Gastrocnemius medialis (tissue), 4 donors: ENCODE measurements at regions not wholly inside any gene's neighbourhood (a gene's known extent, or its start where the extent isn't known, plus 50 kb on each side); places are given as distances from the start of the nearest gene placed in this dataset.

ENCODE experiments used
- ATAC-seq, 2 donors: fragments of 150-250 bp; one replicate each; pipeline ENCODE4 v1.9.1; 2016
- DNase-seq, 2 donors: peaks; one replicate each; pipeline ENCODE4 v3.0.0-alpha.2; 2019
- H3K27ac ChIP-seq, 4 donors: fragments of 200-600 bp; sonication (generic); 1 replicate in 1 of 4; 2 replicates in 3 of 4; pipeline ENCODE4 v1.5.1; 2016 to 2018; ENCODE audit warnings: mild to moderate bottlenecking in 2 of 4, moderate library complexity in 1 of 4
- H3K27me3 ChIP-seq, 3 donors: fragments of 200-600 bp; sonication (generic) in 2 of 3; 1 replicate in 1 of 3; 2 replicates in 2 of 3; pipeline versions ENCODE4 v1.5.1 to v1.6.0; 2016 to 2019; ENCODE audit warnings: mild to moderate bottlenecking in 1 of 3, moderate library complexity in 1 of 3
- H3K36me3 ChIP-seq, 2 donors: fragments of 200-600 bp; sonication (generic) in 1 of 2; one replicate each; pipeline ENCODE4 v1.5.1; 2017 to 2018
- H3K4me1 ChIP-seq, 2 donors: fragments of 200-600 bp; sonication (generic) in 1 of 2; one replicate each; pipeline ENCODE4 v1.5.1; 2016 to 2017; ENCODE audit warnings: mild to moderate bottlenecking in 2 of 2
- H3K4me3 ChIP-seq, 4 donors: fragments of 200-600 bp; sonication (generic) in 3 of 4; 1 replicate in 1 of 4; 2 replicates in 3 of 4; pipeline ENCODE4 v1.5.1; 2016 to 2019; ENCODE audit warnings: mild to moderate bottlenecking in 2 of 4
- H3K9me3 ChIP-seq, 3 donors: fragments of 200-600 bp; sonication (generic) in 2 of 3; 1 replicate in 1 of 3; 2 replicates in 2 of 3; pipeline ENCODE4 v1.5.1; 2016 to 2019
- POLR2A ChIP-seq, 2 donors: fragments of 450-650 bp; IDR thresholded peaks; one replicate each; pipeline ENCODE4 v1.6.1; 2017; ENCODE audit warnings: antibody characterized with exemption in 2 of 2, mild to moderate bottlenecking in 2 of 2, moderate library complexity in 2 of 2
- in situ Hi-C, 4 donors: fragments of 200-750 bp; cut with MboI; loops; one replicate each; pipeline versions ENCODE4 v1.15.0 to v1.8.0; 2017; ENCODE audit warnings: low sequenced_read_pairs in 4 of 4
- intact Hi-C: fragments of 100-400 bp; cut with DNase I; formaldehyde crosslinking; loops from one replicate; pipeline ENCODE4 v1.15.1; 2023; ENCODE audit warnings: low total_unique reads
- TF ChIP-seq, protein P1 (sequence below), 5 experiments: fragments of 450-650 bp in 3 of 5; fragments of 200-600 bp in 2 of 5; sonication (generic) in 2 of 5; IDR thresholded peaks in 4 of 5; conservative IDR thresholded peaks in 1 of 5; 1 replicate in 4 of 5; 2 replicates in 1 of 5; pipeline ENCODE4 v1.5.1; 2016 to 2019; ENCODE audit warnings: antibody characterized with exemption in 5 of 5, mild to moderate bottlenecking in 3 of 5, moderate library complexity in 3 of 5

DNA sequence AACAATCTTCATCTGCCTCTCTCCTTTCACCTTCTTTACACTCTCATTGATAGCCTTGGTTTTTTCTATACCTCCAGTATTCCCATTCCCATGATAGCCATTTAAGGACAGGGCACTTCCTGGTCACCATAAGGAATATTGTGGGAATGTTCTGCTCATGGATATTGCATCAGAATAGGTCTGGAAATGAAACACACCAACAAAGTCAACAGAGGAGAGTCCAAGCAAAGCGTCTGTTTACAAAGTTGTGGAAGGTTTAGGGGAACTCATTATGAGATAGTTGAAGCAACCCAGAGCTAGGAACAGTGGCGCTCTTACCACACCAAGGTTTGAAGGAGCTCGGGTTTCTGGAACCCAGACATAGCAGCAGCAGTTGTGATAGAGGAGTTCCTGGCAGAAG is 150.3 kb upstream of the TNP1 start:
- no peaks in the 10 kb centered on the region for H3K36me3 ChIP-seq
- intact Hi-C loops (no loop called here), in situ Hi-C loops (no loop called here)
- H3K27ac ChIP-seq = no peak overlapping the region
- ATAC-seq (no peak), DNase-seq (no peak)
- no peaks in the 10 kb centered on the region for H3K27me3 ChIP-seq
- no peak for TF ChIP-seq POLR2A (IDR thresholded peaks at IDR 0.05)
- TF ChIP-seq, protein P1, sequence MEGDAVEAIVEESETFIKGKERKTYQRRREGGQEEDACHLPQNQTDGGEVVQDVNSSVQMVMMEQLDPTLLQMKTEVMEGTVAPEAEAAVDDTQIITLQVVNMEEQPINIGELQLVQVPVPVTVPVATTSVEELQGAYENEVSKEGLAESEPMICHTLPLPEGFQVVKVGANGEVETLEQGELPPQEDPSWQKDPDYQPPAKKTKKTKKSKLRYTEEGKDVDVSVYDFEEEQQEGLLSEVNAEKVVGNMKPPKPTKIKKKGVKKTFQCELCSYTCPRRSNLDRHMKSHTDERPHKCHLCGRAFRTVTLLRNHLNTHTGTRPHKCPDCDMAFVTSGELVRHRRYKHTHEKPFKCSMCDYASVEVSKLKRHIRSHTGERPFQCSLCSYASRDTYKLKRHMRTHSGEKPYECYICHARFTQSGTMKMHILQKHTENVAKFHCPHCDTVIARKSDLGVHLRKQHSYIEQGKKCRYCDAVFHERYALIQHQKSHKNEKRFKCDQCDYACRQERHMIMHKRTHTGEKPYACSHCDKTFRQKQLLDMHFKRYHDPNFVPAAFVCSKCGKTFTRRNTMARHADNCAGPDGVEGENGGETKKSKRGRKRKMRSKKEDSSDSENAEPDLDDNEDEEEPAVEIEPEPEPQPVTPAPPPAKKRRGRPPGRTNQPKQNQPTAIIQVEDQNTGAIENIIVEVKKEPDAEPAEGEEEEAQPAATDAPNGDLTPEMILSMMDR (IDR thresholded peaks at IDR 0.05 in 4 of 5, conservative IDR thresholded peaks at IDR 0.05 in 1 of 5) = no peak
- no peak overlapping the region for H3K4me3 ChIP-seq
- peaks cover 2 to 3% of the 10 kb centered on the region in 2 donors for H3K4me1 ChIP-seq
- no peaks in the 10 kb centered on the region for H3K9me3 ChIP-seq

DNA sequence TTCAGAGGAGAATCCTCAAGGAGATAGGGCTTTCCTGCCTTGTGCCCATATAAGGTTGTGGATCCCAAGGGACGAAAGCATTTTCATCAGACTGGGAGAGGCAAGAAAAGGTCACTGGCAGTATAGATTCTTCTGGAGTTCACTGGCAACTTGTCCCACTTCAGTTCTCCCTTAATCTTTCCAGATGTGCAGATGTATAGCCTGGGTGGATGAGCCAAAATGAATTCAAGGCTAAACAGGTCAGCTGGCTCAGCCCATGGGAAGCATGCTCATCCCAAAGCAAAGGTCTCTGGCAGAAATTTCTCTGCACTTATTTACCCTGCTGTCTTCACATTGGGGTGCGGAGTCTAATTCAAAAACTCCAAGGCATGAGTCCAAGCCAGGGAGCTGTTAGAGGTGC is 148.9 kb upstream of the TNP1 start:
- no peak for DNase-seq

DNA sequence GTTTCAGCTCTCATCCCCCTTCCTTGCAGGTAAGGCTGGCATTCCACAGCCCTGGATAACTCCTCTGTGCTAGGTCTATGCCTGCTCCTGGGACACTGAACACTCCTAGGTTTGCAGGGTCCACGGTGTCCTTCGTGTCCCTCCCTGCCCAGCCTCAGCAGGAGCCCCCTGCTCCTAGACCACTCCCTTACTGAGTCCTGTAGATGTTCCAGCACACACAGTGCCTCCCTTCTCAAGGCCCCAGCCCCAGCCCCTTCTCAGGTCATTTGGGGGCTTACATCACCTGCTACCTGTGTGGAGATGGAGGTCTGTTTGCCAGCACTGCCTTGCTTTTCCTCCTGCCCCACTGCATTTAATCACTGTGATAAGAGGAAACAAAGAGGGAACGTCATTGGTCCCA is 146.4 kb upstream of the TNP1 start:
- Histone ChIP-seq H3K4me3 (no peak overlapping the region), H3K36me3 (no peaks in the 10 kb centered on the region), H3K9me3 (no peaks in the 10 kb centered on the region), H3K27me3 (no peaks in the 10 kb centered on the region), H3K27ac (no peak overlapping the region), H3K4me1 (peaks cover 5 to 8% of the 10 kb centered on the region in 2 donors)
- DNase-seq = no peak
- intact Hi-C loops = no loop called here
- no peak for TF ChIP-seq POLR2A (IDR thresholded peaks at IDR 0.05)
- TF ChIP-seq, protein P1 (IDR thresholded peaks at IDR 0.05 in 4 of 5, conservative IDR thresholded peaks at IDR 0.05 in 1 of 5) = no peak
- in situ Hi-C loops = no loop called here
- ATAC-seq = no peak

More for the DNA sequence above, 148.9 kb upstream of the TNP1 start:
- intact Hi-C loops (no loop called here), in situ Hi-C loops (no loop called here)
- TF ChIP-seq, protein P1 (IDR thresholded peaks at IDR 0.05 in 4 of 5, conservative IDR thresholded peaks at IDR 0.05 in 1 of 5) = no peak
- no peak for TF ChIP-seq POLR2A (IDR thresholded peaks at IDR 0.05)
- H3K36me3 ChIP-seq = no peaks in the 10 kb centered on the region
- H3K4me1 ChIP-seq = peaks cover 5 to 8% of the 10 kb centered on the region in 2 donors
- no peak overlapping the region for H3K4me3 ChIP-seq
- no peaks in the 10 kb centered on the region for H3K9me3 ChIP-seq
- H3K27ac ChIP-seq = no peak overlapping the region
- no peak for ATAC-seq
- H3K27me3 ChIP-seq = no peaks in the 10 kb centered on the region

DNA sequence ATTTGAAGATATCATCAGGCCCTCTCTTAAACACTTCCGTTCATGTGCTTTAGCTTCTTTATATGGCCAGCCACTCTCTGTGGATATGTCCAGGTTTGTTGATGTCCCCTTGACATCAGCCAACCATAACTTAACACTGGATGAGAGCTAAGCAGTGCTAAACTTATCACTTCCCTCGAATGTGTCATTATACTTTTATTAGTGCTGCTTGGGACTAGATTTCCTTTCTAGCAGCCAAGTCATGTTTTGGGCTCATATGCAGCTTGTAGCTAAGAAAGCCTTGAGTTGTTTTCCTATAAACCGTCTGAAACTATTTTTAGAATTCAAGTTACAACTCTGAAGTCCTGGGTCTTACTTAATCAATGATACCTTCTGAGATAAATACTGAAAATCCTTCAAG is 144.8 kb upstream of the TNP1 start:
- TF ChIP-seq POLR2A (IDR thresholded peaks at IDR 0.05) = no peak
- TF ChIP-seq, protein P1 (IDR thresholded peaks at IDR 0.05 in 4 of 5, conservative IDR thresholded peaks at IDR 0.05 in 1 of 5) = no peak
- Histone ChIP-seq H3K27me3 (no peaks in the 10 kb centered on the region), H3K4me1 (peaks cover 5 to 8% of the 10 kb centered on the region in 2 donors), H3K27ac (peak overlapping the region in 3 of 4 donors; percentile 0 to 23 (median 18)), H3K9me3 (no peaks in the 10 kb centered on the region), H3K4me3 (no peak overlapping the region), H3K36me3 (no peaks in the 10 kb centered on the region)
- peak in 1 of 2 donors; percentile 72 for ATAC-seq
- no peak for DNase-seq
- in situ Hi-C loops (no loop called here), intact Hi-C loops (no loop called here)

DNA sequence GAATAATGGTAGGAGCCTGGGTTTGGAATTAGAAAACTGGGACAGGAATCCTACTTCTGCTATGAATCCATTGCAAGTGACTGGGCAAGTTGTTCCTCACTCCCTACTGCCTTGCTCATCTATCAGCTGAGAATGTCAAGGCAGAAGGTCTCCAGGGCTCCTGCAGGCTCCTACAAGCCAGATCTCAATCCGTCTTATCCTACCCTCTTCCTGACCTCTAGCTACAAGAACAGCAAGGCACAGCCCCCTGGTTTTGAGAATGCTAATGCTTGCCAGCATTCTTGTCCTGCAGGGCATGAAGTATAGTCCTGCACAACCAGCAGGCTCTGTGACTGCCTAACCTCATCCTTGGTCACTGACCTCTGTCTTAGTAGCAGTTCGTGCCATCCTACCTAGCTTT is 141.9 kb upstream of the TNP1 start:
- Histone ChIP-seq H3K4me3 (no peak overlapping the region), H3K27me3 (no peaks in the 10 kb centered on the region), H3K27ac (no peak overlapping the region), H3K9me3 (no peaks in the 10 kb centered on the region), H3K36me3 (no peaks in the 10 kb centered on the region), H3K4me1 (peaks cover 5 to 8% of the 10 kb centered on the region in 2 donors)
- in situ Hi-C loops = no loop called here
- no peak for TF ChIP-seq POLR2A (IDR thresholded peaks at IDR 0.05)
- TF ChIP-seq, protein P1 (IDR thresholded peaks at IDR 0.05 in 4 of 5, conservative IDR thresholded peaks at IDR 0.05 in 1 of 5) = no peak
- ATAC-seq (no peak), DNase-seq (no peak)
- intact Hi-C loops = no loop called here
